ENCODE measurements at regions not wholly inside any gene's neighbourhood (a gene's known extent, or its start where the extent isn't known, plus 50 kb on each side); places are given as distances from the start of the nearest gene placed in this dataset.

GRCh38 chr7:24349339-24349738 lies 65.3 kb downstream of the NPY start:
- Histone ChIP-seq H2AFZ (ENCODE audit: low read depth, low read length) (no peak overlapping the region), H3K36me3 (replicated peaks; ENCODE audit: low read depth, low read length) (no peaks in the 10 kb centered on the region), H3K27ac (ENCODE audit: low read length) (no peak overlapping the region), H3K27me3 (ENCODE audit: low read depth, low read length) (no peaks in the 10 kb centered on the region), H3K4me1 (ENCODE audit: low read length) (no peaks in the 10 kb centered on the region), H3K79me2 (ENCODE audit: low read length) (no peaks in the 10 kb centered on the region), H4K20me1 (ENCODE audit: insufficient read depth, low read length) (no peaks in the 10 kb centered on the region), H3K4me2 (ENCODE audit: low read length) (no peak overlapping the region), H3K9me3 (ENCODE audit: insufficient read depth, low read length) (0 out of 2 replicates have a peak, but pooled peaks cover 5% of the 10 kb centered on the region), H3K9ac (ENCODE audit: low read length) (no peak overlapping the region), H3K4me3 (ENCODE audit: low read length) (no peak overlapping the region)
- TF ChIP-seq EZH2phosphoT487 (IDR thresholded peaks at IDR 0.05; ENCODE audit: low read depth), result no peak
- TF ChIP-seq, protein P1, sequence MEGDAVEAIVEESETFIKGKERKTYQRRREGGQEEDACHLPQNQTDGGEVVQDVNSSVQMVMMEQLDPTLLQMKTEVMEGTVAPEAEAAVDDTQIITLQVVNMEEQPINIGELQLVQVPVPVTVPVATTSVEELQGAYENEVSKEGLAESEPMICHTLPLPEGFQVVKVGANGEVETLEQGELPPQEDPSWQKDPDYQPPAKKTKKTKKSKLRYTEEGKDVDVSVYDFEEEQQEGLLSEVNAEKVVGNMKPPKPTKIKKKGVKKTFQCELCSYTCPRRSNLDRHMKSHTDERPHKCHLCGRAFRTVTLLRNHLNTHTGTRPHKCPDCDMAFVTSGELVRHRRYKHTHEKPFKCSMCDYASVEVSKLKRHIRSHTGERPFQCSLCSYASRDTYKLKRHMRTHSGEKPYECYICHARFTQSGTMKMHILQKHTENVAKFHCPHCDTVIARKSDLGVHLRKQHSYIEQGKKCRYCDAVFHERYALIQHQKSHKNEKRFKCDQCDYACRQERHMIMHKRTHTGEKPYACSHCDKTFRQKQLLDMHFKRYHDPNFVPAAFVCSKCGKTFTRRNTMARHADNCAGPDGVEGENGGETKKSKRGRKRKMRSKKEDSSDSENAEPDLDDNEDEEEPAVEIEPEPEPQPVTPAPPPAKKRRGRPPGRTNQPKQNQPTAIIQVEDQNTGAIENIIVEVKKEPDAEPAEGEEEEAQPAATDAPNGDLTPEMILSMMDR (IDR thresholded peaks at IDR 0.05; ENCODE audit: low read depth, low read length), result no peak

- no peaks in the 10 kb centered on the region for H3K79me2 ChIP-seq (ENCODE audit: low read length)
- 0 out of 2 replicates have a peak, but pooled peaks cover 5% of the 10 kb centered on the region for H3K9me3 ChIP-seq (ENCODE audit: insufficient read depth, low read length)
- no peaks in the 10 kb centered on the region for H4K20me1 ChIP-seq (ENCODE audit: insufficient read depth, low read length)
- no peak overlapping the region for H3K9ac ChIP-seq (ENCODE audit: low read length)
- H3K27me3 ChIP-seq (ENCODE audit: low read depth, low read length), result no peaks in the 10 kb centered on the region
- H3K4me3 ChIP-seq (ENCODE audit: low read length), result no peak overlapping the region
- H3K27ac ChIP-seq (ENCODE audit: low read length), result no peak overlapping the region
- no peaks in the 10 kb centered on the region for H3K36me3 ChIP-seq (replicated peaks; ENCODE audit: low read depth, low read length)
- no peak overlapping the region for H2AFZ ChIP-seq (ENCODE audit: low read depth, low read length)
- TF ChIP-seq, protein P1 (IDR thresholded peaks at IDR 0.05; ENCODE audit: low read depth, low read length), result no peak
- TF ChIP-seq EZH2phosphoT487 (IDR thresholded peaks at IDR 0.05; ENCODE audit: low read depth), result no peak
- H3K4me2 ChIP-seq (ENCODE audit: low read length), result no peak overlapping the region
- H3K4me1 ChIP-seq (ENCODE audit: low read length), result peaks cover 15% of the 10 kb centered on the region
Observed at GRCh38 chr7:24354456-24354855, 70.5 kb downstream of the NPY start.

DNA sequence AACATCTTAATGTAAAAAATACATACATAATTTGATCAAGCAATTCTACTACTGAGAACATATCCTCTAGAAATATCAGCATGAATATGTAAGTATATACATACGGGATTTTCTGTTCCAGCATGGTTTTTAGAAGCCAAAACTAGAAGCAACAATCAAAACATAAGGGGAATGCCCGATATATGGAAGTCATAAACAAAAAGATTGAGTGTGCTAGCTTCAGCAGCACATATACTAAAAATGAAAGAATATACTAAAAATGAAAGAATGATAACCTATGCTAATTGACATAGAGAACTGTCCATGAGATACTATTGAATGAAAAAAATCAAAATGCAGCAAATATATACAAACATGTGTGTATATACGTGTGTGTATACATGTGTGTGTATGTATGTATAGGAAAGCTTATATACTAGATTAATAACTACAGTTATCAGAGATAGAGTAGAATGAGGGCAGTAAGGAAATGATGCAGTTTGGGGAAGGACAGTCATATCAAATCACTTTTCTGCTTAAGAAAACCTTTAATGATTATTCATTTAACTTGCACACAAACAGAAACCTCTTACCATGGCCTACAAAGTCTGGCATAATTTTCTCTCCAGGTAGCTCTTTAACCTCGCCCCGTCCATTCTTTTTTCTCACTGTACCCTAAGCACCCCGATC lies 72.9 kb downstream of the NPY start:
- Histone ChIP-seq H2AFZ (ENCODE audit: low read depth, low read length) (no peak overlapping the region; the same call in 1 of the 2 replicates), H3K9me3 (ENCODE audit: insufficient read depth, low read length) (no peaks in the 10 kb centered on the region), H4K20me1 (ENCODE audit: insufficient read depth, low read length) (no peaks in the 10 kb centered on the region), H3K36me3 (replicated peaks; ENCODE audit: low read depth, low read length) (no peaks in the 10 kb centered on the region), H3K4me3 (ENCODE audit: low read length) (peak overlapping the region; percentile 8), H3K79me2 (ENCODE audit: low read length) (no peaks in the 10 kb centered on the region), H3K9ac (ENCODE audit: low read length) (no peak overlapping the region), H3K4me1 (ENCODE audit: low read length) (peaks cover 15% of the 10 kb centered on the region), H3K27me3 (ENCODE audit: low read depth, low read length) (no peaks in the 10 kb centered on the region), H3K27ac (ENCODE audit: low read length) (no peak overlapping the region), H3K4me2 (ENCODE audit: low read length) (peak overlapping the region; percentile 45)
- TF ChIP-seq, protein P1 (IDR thresholded peaks at IDR 0.05; ENCODE audit: low read depth, low read length), result no peak
- TF ChIP-seq EZH2phosphoT487 (IDR thresholded peaks at IDR 0.05; ENCODE audit: low read depth), result no peak

- Histone ChIP-seq H2AFZ (ENCODE audit: low read depth, low read length) (no peak overlapping the region), H4K20me1 (ENCODE audit: insufficient read depth, low read length) (no peaks in the 10 kb centered on the region), H3K27ac (ENCODE audit: low read length) (no peak overlapping the region), H3K4me2 (ENCODE audit: low read length) (no peak overlapping the region), H3K27me3 (ENCODE audit: low read depth, low read length) (no peaks in the 10 kb centered on the region), H3K9me3 (ENCODE audit: insufficient read depth, low read length) (no peaks in the 10 kb centered on the region), H3K36me3 (replicated peaks; ENCODE audit: low read depth, low read length) (no peaks in the 10 kb centered on the region), H3K9ac (ENCODE audit: low read length) (no peak overlapping the region), H3K4me3 (ENCODE audit: low read length) (no peak overlapping the region), H3K79me2 (ENCODE audit: low read length) (no peaks in the 10 kb centered on the region), H3K4me1 (ENCODE audit: low read length) (peaks cover 14% of the 10 kb centered on the region)
- no peak for TF ChIP-seq EZH2phosphoT487 (IDR thresholded peaks at IDR 0.05; ENCODE audit: low read depth)
- TF ChIP-seq, protein P1 (IDR thresholded peaks at IDR 0.05; ENCODE audit: low read depth, low read length), result no peak
Observed at GRCh38 chr7:24361001-24361400, 77.0 kb downstream of the NPY start.

All from OCI-LY3 (cell line).